GM10248 (cell line): ENCODE measurements at regions not wholly inside any gene's neighbourhood (a gene's known extent, or its start where the extent isn't known, plus 50 kb on each side); places are given as distances from the start of the nearest gene placed in this dataset.
A peak's percentile ranks its signal among the peaks of the same experiment; 100 is the strongest.

Source experiments
- CTCF ChIA-PET: fragments of 300-600 bp; sonication (Branson Sonifier 250); formaldehyde crosslinking; extraction: SDS; loops from one replicate; lab custom pipeline; 2021; ENCODE audit warnings: antibody characterized with exemption; lab: Yijun Ruan, JAX
- POLR2A ChIA-PET: fragments of 350-650 bp; sonication (Branson Sonifier 250); formaldehyde crosslinking; extraction: SDS; loops from one replicate; lab custom pipeline; 2020; ENCODE audit warnings: antibody characterized with exemption; lab: Yijun Ruan, JAX
- DNase-seq: peaks from one replicate; pipeline ENCODE4 v3.0.0; 2012; ENCODE audit errors: extremely low spot score
- CTCF ChIP-seq: IDR thresholded peaks from 2 replicates; pipeline ENCODE4 v1.5.1; 2012; ENCODE audit warnings: mild to moderate bottlenecking, low read depth; ENCODE audit errors: extremely low read depth, missing control alignments, control extremely low read depth

DNA sequence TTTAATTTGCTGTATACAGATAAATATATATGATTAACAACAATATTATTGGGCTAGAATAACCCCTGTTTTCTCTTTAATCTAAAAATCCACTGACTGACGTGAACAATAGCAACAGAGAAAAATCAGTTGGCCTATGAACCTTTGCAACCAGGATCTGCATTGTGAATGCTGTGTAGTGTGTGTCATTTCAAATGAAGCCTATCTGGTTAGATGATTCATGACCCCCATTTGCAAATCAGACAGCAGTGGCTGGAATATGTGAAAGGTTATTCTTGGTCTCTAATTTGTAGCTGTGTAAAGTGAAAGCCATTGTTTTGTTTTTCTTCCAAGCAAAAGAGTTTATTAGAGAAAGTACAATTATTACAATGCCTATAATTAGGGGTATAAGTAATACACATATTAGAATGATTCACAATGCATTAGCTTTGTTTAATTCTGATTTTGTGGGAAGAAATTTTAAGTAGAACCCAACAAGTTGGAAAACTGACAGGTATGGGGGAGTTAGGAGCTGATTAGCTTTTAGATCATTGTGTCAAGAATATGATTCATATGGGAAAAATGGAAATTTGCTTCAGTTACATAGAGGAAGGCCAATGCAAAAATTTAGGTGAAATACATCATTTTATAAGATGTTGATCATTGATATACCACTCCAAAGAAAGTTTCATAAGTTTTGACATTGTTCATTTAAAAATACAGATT, 1362.2 kb upstream of the TMEFF2 start:
- POLR2A ChIA-PET: no interaction called here
- no peak for TF ChIP-seq CTCF

DNA sequence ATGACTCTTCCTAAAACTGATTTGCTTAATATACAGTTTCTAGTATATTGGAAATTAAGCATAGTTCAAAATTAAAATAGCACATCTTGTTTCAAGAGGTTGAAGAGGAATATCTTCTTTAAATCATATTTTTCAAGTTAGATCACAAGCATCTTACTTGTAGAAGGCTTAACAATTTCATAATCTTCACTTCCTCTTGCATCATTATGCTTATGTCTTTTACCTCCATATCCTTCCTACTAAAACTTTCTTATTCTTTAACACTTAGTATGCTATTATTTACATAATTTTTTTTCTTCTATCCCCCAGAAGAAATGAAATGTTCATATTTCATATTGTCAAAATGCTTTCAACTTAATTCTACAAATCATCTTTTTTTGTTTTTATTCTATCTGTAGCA, 1354.9 kb upstream of the TMEFF2 start:
- DNase-seq: no peak
- POLR2A ChIA-PET: no interaction called here
- CTCF ChIA-PET: no interaction called here
- TF ChIP-seq CTCF: no peak

More for the DNA sequence above, 1362.2 kb upstream of the TMEFF2 start:
- DNase-seq: no peak
- CTCF ChIA-PET: no interaction called here

GRCh38 chr2:193542762-193543161, 1348.0 kb upstream of the TMEFF2 start:
- POLR2A ChIA-PET: no interaction called here

GRCh38 chr2:193539188-193539587, 1344.5 kb upstream of the TMEFF2 start:
- DNase-seq: peak; percentile 28
- ChIA-PET CTCF (no interaction called here), POLR2A (no interaction called here)
- no peak for TF ChIP-seq CTCF

More at GRCh38 chr2:193542762-193543161, 1348.0 kb upstream of the TMEFF2 start:
- no peak for DNase-seq
- CTCF ChIA-PET: interaction anchor here (1.2 to 1.4 kb wide), 2 partner anchors 10 to 18 kb away, joined by 3 to 4 read pairs; no protein-coding TSS in a partner anchor
- TF ChIP-seq CTCF: no peak

DNA sequence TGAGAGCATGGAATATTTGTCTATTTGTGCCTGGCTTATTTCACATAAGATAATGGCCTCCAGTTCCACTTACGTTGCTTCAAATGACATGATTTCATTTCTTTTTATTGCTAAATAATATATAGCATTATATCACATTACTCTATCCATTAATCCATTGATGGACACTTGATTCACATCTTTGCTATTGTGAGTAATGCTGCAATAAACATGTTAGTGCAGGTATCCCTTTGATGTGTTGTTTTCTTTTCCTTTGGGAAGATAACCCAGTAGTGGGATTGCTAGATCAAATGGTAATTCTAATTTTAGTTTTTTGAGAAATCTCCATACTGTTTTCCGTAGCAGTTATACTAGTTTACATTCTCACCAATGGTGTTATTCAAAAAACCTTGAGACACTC, 1343.3 kb upstream of the TMEFF2 start:
- ChIA-PET POLR2A (no interaction called here), CTCF (no interaction called here)
- TF ChIP-seq CTCF: no peak
- no peak for DNase-seq

DNA sequence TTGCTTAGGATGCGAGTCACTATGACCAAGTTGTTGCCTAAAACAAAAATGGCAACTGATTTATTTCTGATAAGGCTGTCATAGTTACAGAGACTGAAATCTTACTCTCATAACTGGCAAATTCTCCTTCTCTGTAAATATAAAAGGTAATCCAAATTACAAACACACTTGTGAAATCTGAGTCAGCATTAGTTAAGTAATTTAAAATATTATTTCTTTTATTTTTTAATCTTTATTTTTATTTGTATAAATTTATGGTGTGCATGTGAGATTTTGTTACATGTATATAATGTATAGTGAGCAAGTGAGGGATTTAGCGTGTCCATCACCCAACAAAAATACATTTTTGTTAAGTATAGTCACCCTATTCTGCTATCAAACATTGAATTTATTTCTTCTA, 1342.8 kb upstream of the TMEFF2 start:
- POLR2A ChIA-PET: no interaction called here
- TF ChIP-seq CTCF: no peak
- CTCF ChIA-PET: no interaction called here
- DNase-seq: no peak
